HG03196 (cell line): ENCODE measurements at regions not wholly inside any gene's neighbourhood (a gene's known extent, or its start where the extent isn't known, plus 50 kb on each side); places are given as distances from the start of the nearest gene placed in this dataset.

Source experiments
- ATAC-seq: cut with Tn5 transposase; IDR thresholded peaks from one replicate; pipeline ENCODE4 v1.9.1; 2021; ENCODE audit not compliant: unreplicated experiment

DNA sequence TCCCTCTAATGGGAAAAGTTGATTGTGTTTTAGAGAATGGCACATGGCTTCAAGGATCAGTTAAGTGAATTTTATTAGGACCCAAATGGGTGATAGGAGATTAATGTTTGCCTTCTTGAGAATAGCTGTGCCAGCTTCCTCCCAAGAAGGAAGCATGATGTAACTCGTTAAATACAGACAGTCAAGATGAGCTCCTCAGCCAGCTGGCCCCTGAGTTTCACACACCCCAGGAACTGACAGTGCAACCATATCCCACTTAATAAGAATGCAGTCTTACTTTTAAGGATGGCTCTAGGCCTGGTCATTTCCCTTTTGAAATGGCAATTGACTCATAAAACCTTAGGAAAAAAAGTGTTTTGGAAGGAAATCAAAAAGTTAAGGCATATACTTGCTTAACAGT lies 472.8 kb upstream of the KCNMB2 start:
- no peak for ATAC-seq

DNA sequence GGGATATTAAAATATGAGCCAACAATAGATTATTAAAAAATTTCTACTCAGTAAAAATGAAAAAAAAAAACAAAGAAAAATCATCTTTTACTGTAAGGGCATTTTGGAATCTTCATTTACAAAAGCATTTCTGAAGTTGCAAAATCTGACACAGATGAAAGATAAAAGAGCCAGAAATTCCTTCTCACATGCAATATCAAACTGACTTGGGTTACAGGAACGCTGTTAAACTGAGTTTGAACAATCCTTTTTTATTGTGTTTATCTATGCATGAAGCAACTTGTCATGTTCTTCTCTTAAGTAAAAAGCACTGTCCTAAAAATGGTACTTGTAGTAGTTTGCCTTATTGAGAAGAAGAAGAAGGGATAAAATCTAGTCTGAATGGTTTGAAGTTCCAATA lies 468.5 kb upstream of the KCNMB2 start:
- no peak for ATAC-seq

DNA sequence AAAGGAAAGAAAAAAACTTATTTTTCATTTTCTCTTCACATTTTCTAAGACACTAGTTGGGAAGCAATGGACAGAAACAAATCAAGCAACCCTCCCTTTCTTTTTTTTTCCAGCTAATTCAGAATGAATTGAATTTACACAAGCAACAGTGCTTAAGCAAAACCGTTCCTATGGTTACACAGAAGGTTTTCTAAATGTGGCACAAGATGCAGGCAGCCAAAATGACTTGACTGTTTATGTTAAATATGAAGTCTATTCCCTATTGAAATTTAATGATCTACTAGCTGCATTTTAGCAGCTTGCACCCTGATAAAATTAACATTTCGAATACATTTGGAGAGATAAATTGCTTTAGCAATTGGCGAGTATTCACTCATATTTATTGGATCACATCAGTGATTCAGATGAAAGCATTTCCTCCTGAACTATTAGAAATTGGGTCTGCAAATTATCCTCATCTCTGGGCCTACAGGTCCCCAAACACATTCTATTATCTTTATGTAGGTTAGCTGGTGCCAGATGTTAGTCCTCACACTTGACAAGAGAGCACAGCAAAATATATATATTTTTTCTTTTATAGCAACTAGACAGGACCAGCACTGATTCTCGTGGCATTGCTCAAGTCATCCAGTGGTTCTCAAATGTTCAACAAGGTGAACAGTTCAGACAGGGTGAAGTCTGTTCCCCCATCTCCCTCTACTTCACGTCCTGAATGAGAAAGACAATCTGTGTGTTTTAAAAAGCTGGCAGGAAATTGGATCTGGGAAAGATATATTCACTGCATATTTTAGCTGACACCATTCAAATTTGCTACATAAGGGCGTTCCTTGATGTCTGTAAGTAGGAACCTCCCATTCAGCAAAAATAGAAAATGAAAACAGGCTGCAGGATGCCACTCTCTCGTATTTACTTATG lies 463.6 kb upstream of the KCNMB2 start:
- no peak for ATAC-seq

DNA sequence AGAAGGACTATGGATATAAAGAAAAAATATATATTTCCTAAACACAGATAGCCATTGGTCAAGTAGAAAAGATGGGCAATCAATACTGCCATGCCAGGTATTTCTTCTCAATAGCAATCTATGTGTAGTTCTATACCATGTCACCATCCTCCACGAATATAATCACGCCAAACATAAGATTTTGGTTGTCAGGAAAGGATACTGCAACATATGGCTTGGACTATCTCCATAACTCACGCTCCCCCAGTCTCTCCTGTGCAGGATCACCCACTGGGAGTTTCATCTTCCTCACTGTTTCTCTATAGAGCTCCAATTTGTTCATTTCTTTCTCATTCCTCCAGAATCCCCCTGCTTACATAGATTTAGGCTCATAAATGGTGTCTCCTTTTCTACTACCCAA lies 462.9 kb upstream of the KCNMB2 start:
- no peak for ATAC-seq

DNA sequence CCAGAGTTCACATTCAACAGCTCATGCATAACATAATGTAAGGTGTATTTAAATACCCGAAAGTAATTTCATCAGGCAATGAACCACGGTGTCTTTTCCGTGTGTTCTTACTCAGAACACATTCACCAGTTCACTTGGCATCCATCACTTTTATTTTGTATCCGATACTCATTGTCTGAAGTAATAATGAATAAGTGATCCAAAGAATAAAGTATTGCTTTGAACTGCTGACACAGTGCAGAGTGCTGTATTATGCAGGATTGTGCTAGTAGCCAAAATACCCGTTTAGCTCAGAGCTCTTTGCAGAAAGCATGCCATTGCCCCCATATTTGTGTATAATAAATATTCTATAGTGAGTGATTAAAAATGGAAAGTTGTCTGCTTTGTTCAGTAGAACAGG lies 460.9 kb upstream of the KCNMB2 start:
- no peak for ATAC-seq

DNA sequence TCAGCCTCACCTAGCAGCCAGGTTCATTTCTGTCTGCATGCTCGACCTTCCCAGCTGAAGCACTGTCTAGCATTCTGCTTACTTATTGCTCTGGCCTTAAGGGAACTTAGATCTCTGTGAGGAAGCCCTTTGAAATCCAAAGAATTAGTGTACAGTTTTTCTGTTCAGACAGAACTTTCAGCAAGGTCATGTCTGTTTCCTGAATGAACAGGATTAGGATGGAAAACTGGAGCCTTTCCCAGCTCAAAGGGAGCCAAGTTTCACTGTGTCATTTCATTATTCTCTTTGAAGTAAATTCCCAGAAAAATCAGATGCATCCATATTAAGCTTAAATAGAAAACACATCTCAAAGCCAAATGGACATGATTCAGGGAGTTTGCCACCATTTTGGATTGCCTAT lies 457.3 kb upstream of the KCNMB2 start:
- ATAC-seq, result no peak

DNA sequence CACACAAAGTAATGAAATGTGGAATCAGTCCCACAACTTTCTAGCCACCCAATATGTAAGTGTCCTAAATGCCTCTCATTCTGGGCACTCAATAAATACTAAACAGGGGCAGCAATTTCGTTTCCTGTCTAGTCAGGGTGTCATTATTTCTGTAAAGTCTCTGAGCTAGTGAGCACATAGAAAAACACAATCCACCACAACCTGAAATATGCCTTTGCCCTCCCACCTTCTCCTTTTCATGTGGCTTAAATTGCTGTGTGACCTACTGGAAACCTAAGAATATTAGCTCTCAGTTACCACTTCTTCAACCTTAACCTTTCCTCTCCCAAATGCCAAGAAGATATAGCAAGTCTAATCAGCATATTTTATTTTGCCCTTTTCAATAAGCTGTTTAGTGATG lies 456.3 kb upstream of the KCNMB2 start:
- ATAC-seq, result no peak

DNA sequence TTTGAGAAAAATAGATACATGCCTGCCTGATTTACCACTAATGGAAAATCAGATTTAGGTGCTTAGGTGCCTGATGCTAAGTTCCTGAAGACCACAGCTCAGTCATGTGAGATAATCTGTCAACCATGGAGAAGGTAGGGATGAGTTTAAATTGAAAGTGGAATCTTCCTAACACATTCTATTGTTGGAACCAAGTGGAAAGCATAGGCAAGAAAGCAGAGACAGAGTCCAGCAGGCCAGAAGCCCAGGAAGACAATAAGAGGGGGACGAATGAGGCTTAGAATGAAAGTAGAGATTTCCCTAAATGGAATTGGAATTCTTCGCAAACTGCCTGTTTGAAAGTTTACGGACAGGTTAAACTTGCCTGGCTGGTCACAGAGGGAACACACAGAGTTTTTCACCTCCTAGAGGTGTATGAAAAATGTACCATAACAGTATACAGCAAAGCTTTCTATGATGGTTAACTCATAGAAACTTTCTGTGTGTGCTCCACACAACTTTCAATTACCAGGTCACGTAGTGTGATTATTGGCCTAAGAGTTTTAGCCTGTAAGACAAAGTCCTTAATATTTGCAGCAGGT lies 453.8 kb upstream of the KCNMB2 start:
- ATAC-seq, result no peak

DNA sequence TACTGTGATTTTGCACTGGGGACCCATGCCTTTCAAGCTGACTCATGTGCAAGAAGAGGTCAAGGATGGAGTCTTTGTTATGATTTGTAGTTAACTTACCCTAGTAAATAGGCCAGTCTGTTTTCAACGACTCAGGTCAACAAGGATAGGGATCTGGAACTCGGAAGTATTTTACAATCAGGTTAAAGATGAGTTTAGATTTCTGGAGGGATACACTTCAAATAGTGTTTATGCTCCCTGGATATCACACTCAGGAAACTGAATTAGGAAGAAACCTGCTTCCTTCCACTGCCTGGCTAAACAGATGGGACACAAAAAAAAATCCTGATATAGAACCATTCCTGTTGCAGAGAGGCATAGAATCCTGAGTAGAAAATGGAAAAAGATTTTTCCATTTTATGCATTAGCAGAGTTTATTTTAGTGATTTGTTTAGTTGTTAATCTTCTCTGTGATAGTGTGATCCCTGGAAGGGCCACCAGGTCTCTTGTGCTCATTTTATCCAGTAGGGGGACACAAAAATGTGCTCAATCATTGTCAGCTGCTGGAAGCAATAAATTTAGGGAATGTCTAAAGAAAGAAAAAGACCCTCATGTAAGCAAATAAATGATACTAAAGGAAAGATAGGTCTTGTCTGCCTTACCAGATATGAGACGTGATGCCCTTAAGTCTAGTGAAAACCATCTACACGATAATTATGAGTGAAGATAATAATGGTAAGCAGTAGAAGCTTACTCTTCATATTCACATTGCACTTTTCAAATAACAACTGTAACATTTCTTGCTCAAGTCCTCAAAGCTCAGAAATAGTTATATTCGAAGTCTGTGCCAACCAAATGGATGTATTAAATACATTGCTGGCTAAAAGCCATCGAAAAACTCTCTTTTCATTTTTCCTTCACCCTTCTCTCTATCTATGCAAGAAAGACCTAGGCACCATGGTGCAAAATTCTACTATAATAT lies 452.1 kb upstream of the KCNMB2 start:
- no peak for ATAC-seq

DNA sequence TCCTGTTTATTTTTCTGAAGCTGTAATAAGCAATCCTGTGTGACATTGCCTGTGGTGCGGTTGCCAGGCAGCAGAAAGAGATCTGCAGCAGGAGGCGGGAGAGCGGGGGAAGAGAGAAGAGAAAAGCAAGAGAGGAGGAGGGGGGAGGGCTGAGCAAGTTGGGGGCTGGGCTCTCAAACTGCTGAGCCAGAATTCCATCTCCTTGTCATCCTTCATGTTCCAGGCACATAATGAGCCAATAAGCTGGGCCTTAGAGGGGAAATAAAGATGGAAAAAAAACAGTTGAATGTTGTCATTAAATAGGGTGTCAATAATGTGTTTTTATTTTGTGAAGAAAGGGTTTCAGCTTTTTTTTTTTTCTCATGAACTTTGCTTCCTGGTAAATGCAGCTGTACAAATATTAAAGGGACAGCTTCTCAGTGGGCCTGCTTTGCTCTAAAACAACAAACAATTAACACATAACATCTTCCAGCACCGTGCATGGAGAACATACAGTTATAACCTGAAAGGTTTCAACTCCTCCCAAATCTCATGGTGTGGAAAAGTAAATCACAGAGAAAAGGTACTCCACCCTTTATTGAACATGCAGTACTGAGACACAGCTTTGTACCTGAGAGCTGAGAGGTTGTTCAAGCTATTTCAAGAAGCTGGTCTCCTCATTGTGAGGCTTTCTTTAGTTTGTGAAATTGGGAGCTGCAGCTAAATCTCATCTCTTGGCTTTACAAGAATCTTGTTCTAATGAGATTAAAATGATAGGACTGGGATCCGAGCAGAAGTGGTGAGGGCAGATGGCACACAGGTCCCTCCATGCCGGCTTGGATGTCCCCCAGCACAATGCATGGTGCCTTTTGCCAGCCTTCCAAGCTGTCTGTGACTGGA lies 451.1 kb upstream of the KCNMB2 start:
- ATAC-seq, result no peak

DNA sequence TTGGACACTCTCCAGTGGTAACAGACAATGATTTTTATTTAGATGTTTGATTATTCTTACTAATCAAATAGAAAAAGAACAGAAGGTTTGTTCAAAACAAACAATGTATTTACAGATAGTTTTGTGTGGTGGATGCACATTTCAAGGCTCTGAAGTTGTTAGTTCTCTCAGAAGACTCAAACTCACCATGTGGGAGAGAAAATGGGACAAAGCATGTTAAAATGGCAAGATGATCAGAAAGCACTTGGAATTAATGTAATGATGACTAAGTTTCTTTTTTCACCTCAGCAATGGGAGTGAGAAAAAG lies 450.5 kb upstream of the KCNMB2 start:
- no peak for ATAC-seq

DNA sequence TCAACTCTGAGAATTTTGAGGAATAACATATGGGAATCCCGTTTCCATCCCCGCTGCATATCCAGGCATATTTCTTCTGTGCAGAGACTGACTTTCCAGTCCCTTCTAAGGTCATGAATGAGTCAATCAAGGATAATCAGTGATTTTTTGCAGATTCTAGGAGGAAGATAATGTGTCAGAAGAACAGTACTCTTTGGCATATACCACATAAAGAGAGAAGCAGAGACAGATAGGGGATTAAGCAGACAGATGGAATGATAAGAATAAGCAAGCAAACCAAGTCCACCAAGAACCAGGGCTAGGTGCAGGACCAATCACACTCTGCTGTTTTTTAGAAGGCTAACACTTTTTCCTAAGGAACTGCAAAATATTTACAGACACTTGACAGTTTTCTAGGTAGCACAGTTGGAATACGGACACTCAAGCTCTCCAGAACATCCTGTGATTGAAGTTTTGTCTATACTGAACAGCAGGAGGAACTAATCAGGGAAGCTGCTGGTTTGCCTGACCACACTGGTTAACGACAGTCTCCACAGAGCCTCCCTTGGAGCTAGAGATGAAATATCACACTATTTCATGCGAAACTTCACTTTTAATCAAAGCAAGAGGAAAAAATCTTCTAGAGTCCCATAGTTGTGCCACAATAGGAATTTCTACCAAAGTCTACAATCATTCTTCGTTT lies 450.0 kb upstream of the KCNMB2 start:
- ATAC-seq, result no peak

DNA sequence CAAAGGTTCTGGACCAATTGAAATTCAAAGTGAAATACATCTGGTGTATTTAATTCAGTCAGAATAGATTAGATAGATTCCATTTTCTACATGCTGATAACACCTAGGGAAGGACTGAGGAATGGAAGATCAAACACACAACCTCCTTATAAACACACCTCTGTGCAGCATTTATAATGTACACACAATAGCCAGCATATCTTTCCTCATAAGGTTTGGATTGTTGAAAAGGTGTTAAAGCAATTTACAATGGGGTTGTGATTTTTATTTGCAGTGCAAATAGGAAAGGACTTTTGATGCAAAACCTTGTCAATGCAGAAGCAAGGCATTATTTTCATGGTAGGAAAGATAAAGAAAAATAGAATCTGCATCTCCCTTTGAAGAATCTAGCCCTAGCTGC lies 448.9 kb upstream of the KCNMB2 start:
- ATAC-seq, result no peak

DNA sequence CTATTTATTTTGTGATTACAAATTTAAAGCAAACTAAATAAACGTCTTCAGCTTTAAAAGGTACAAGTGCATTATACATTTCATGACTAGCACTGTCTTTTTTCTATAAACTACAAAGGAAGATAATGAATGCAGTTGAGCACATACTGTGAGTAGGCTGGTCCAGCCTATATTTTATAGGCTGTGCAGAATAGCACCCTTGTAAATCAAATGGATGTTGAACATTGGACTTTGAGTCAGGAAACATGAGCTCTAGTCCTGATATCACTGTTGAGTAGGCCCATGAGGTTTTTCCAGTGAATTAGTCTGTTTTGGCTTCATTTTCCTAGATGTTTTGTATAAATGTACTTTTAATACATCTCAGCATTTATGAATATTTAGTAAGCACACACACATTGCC lies 447.3 kb upstream of the KCNMB2 start:
- no peak for ATAC-seq

DNA sequence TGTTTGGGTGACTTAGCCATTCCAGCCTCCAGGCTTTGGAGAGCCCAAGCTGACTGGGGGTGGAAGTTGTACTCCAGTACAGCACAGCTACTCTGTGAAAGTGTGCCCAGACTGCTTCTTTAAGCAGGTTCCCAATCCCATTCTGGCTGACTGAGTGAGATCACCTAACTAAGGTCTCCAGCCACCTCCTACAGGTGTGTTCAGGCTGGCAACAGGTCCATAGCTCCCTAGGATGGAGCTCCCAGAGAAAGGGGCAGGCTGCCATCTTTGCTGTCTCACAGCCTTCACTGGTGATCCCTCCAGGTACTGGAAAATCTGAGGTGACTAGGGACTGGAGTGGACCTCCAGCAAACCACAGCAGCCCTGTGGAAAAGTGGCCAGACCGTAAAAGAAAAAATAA lies 445.3 kb upstream of the KCNMB2 start:
- no peak for ATAC-seq

DNA sequence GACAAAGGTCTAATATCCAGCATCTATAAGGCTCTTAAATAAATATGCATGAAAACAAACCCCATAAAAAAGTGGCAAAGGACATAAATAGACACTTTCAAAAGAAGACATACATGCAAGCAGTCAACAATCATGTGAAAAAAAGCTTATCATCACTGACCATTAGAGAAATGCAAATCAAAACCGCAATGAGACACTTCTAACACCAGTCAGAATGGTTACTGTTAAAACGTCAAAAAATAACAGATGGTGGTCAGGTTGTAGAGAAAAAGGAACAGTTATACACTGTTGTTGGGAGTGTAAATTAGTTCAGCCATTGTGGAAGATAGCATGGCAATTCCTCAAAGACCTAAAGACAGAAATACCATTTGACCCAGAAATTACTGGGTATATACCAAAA lies 440.7 kb upstream of the KCNMB2 start:
- ATAC-seq, result no peak

DNA sequence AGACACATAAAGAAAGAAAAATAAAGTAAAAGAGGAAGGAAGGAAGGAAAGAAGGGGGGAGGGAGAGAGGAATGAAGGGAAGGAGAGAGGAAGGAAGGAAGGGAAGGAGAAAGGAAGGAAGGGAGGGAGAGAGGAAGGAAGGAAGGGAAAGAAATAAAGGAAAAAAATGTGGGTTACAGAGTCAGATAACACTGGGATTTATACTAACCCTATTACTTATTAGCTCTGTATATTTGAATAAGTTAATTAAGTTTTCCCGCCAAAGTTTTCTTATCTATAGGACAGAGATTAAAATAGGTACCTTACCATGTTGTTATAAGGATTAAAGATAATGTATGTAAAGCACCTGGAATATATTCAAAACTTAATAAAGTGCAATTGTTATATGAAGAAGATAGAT lies 439.3 kb upstream of the KCNMB2 start:
- ATAC-seq, result no peak

DNA sequence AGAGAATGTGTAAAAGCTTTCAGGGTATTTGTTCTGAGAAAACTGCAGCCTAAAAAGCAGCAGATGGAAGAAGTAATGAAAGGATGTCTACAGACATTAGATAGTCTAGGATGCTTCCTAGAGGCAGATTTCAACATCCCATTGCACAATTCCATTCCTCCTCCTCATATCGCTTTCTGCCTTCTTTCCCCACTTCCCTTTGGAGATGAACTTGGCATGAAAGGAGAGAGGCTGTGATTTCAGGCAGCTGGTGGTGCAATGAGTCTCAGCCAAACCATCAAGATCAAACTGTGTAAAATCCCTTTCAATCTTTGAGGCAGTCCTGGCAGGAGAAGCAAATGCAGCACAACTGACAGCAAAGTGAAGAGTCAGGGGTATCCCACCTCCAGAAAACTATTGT lies 438.7 kb upstream of the KCNMB2 start:
- no peak for ATAC-seq

DNA sequence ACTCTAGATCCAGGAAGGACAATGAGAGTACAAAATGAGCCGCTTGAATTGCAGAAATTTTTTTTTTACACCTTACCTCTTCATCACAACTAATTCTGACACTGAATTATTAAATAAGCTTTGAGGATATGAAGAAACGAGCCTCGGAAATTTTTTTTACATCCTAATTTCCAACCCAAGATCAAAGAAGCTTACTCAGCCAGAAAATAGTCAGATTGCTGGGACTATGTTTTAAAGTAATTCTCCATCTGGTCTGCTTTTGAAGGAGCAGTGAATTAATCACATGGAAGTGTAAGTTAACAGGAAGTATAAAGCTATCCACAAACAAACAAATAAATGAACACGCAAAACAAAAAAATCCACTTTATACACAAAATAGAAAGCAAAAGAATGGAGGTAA lies 437.0 kb upstream of the KCNMB2 start:
- ATAC-seq, result no peak

DNA sequence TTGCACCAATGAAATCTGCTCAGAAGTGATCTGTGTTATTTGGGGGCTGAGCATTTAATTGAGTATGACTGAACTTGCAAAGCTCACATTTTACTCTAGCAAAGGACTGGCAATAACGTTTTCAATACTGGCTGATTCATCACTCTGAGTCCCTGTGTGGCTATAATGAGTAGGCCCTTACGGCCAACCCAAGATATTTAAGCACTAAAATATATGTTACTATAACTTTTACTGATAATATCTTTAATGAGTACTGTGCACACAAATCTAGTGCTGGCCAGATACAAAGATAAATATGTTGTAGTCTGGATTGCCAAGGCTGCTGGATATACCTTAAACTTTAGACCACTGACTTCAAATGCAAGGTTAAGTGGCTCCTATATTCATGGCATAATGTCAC lies 436.4 kb upstream of the KCNMB2 start:
- ATAC-seq, result no peak
